Fibroblast of peridontal ligament (primary cell): ENCODE measurements at regions not wholly inside any gene's neighbourhood (a gene's known extent, or its start where the extent isn't known, plus 50 kb on each side); places are given as distances from the start of the nearest gene placed in this dataset.

Source experiments
- DNase-seq: peaks from one replicate; pipeline ENCODE4 v3.0.0-alpha.2; 2010; ENCODE audit errors: extremely low read depth

GRCh38 chr13:34879851-34880250, 62.2 kb upstream of the NBEA start:
- no peak for DNase-seq

- no peak for DNase-seq
Observed at GRCh38 chr13:34881494-34881893, 60.6 kb upstream of the NBEA start.

- no peak for DNase-seq
Observed at GRCh38 chr13:34883396-34883795, 58.7 kb upstream of the NBEA start.

- DNase-seq, result no peak
Observed at GRCh38 chr13:34884366-34884765, 57.7 kb upstream of the NBEA start.

- no peak for DNase-seq
Observed at GRCh38 chr13:34886121-34886875, 55.8 kb upstream of the NBEA start.

- no peak for DNase-seq
Observed at GRCh38 chr13:34886987-34887386, 55.1 kb upstream of the NBEA start.
